ENCODE measurements at regions not wholly inside any gene's neighbourhood (a gene's known extent, or its start where the extent isn't known, plus 50 kb on each side); places are given as distances from the start of the nearest gene placed in this dataset.
"Not testable (repeated sequence)": the region's sequence is repeated elsewhere in the genome, so short reads cannot be mapped to it uniquely, and the experiment has no call there.

GRCh38 chr9:25472681-25473080 is 205.6 kb downstream of the TUSC1 start:
- no peak for TF ChIP-seq CTCF (IDR thresholded peaks at IDR 0.05; ENCODE audit: insufficient read depth, low read depth, low read length, missing control alignments)
- no peak for DNase-seq (ENCODE audit: low read depth)
- H3K4me3 ChIP-seq (ENCODE audit: low read depth, low read length) = no peak overlapping the region

GRCh38 chr9:25472085-25472607 is 206.1 kb downstream of the TUSC1 start:
- no peak for TF ChIP-seq CTCF (IDR thresholded peaks at IDR 0.05; ENCODE audit: insufficient read depth, low read depth, low read length, missing control alignments)
- H3K4me3 ChIP-seq (ENCODE audit: low read depth, low read length) = no peak overlapping the region
- DNase-seq (ENCODE audit: low read depth) = no peak

DNA sequence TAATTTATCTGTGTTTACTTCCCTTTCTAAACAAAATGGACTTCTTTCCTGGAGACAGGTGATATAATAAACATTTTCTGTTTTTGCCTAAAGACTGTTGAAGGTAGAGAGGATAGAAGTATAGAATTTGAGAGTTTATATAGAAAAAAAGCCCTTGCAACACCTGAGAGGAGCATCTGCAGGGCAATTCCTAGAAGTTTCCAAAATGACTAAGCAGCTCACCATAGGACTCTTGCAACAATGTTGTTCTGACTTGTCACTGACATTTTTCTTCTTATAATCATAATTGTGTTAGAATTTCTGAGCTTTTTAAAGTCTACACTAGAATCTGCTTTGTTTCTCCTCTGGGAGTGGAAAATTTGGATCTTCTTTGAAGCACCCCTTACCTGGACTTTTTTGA is 216.8 kb downstream of the TUSC1 start:
- no peak overlapping the region for H3K4me3 ChIP-seq (ENCODE audit: low read depth, low read length)
- TF ChIP-seq CTCF (IDR thresholded peaks at IDR 0.05; ENCODE audit: insufficient read depth, low read depth, low read length, missing control alignments) = no peak
- DNase-seq (ENCODE audit: low read depth) = no peak

- TF ChIP-seq CTCF (IDR thresholded peaks at IDR 0.05; ENCODE audit: insufficient read depth, low read depth, low read length, missing control alignments) = no peak
- no peak for DNase-seq (ENCODE audit: low read depth)
- no peak overlapping the region for H3K4me3 ChIP-seq (ENCODE audit: low read depth, low read length)
These were observed 224.4 kb downstream of the TUSC1 start for GRCh38 chr9:25453875-25454274.

- DNase-seq (ENCODE audit: low read depth) = no peak
- no peak for TF ChIP-seq CTCF (IDR thresholded peaks at IDR 0.05; ENCODE audit: insufficient read depth, low read depth, low read length, missing control alignments)
- no peak overlapping the region for H3K4me3 ChIP-seq (ENCODE audit: low read depth, low read length)
These were observed 228.7 kb downstream of the TUSC1 start for GRCh38 chr9:25449503-25449902.

GRCh38 chr9:25445721-25446120 is 232.5 kb downstream of the TUSC1 start:
- not testable (repeated sequence) for H3K4me3 ChIP-seq (ENCODE audit: low read depth, low read length); DNase-seq (ENCODE audit: low read depth)

DNA sequence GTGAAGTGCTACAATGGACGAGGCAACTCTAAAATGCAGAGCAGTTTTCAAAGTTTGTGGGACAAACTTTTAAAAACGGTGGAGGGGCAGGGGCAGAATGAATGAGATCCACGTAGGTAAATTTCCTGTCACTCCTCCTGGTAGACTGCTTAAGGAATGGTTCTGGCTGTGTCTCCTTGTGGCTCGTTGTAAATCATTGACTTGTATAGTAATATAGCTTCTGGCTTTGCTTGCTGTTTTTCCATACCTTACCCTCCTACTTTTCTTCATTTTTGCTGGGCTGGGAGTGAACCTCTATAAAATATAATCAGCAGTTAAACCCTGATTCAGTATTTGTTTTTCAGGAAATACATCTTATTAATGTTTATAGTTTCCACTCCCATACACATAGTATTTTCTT is 235.7 kb downstream of the TUSC1 start:
- H3K4me3 ChIP-seq (ENCODE audit: low read depth, low read length) = no peak overlapping the region
- no peak for DNase-seq (ENCODE audit: low read depth)
- TF ChIP-seq CTCF (IDR thresholded peaks at IDR 0.05; ENCODE audit: insufficient read depth, low read depth, low read length, missing control alignments) = no peak

Data from GM12865 (cell line).